ENCODE measurements at regions not wholly inside any gene's neighbourhood (a gene's known extent, or its start where the extent isn't known, plus 50 kb on each side); places are given as distances from the start of the nearest gene placed in this dataset.

- TF ChIP-seq CTCF (IDR thresholded peaks at IDR 0.05) (no peak), EZH2 (IDR thresholded peaks at IDR 0.05) (no peak), EZH2phosphoT487 (IDR thresholded peaks at IDR 0.05) (no peak)
Observed at GRCh38 chr12:102685172-102685571, 204.8 kb upstream of the IGF1 start.

Data from neural progenitor cell (in vitro differentiated cells).